ENCODE measurements at regions not wholly inside any gene's neighbourhood (a gene's known extent, or its start where the extent isn't known, plus 50 kb on each side); places are given as distances from the start of the nearest gene placed in this dataset.

DNA sequence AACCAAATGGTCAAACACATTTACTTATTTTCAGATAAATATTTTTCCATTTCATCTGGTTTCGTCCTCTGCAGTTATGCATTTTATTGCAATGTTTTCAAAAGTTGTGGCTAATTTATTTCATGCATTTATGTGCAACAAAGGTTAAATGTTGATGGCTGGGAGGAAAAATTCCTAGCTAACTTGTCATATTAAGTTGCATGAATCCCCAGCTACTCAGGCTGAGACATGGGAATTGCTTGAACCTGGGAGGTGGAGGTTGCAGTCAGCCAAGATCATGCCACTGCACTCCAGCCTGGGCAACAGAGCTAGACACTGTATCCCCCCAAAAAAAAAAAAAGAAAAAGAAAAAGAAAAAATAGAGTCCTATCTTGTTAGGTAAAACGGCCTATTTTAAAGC, 1862.4 kb upstream of the RAG2 start:
- Histone ChIP-seq H2AFZ (ENCODE audit: low read depth, low read length) (no peak overlapping the region), H3K36me3 (ENCODE audit: insufficient read depth, low read length) (no peaks in the 10 kb centered on the region), H3K9me3 (ENCODE audit: low read length) (no peaks in the 10 kb centered on the region), H3K4me1 (ENCODE audit: insufficient read depth, low read length) (no peaks in the 10 kb centered on the region), H3K4me3 (ENCODE audit: low read length) (no peak overlapping the region), H3K27me3 (ENCODE audit: insufficient read depth, low read length) (no peaks in the 10 kb centered on the region)

GRCh38 chr11:38456371-38456770, 1858.3 kb upstream of the RAG2 start:
- no peaks in the 10 kb centered on the region for H3K27me3 ChIP-seq (ENCODE audit: insufficient read depth, low read length)
- H3K36me3 ChIP-seq (ENCODE audit: insufficient read depth, low read length): no peaks in the 10 kb centered on the region
- no peaks in the 10 kb centered on the region for H3K4me1 ChIP-seq (ENCODE audit: insufficient read depth, low read length)
- no peaks in the 10 kb centered on the region for H3K9me3 ChIP-seq (ENCODE audit: low read length)
- no peak overlapping the region for H2AFZ ChIP-seq (ENCODE audit: low read depth, low read length)
- H3K4me3 ChIP-seq (ENCODE audit: low read length): no peak overlapping the region

DNA sequence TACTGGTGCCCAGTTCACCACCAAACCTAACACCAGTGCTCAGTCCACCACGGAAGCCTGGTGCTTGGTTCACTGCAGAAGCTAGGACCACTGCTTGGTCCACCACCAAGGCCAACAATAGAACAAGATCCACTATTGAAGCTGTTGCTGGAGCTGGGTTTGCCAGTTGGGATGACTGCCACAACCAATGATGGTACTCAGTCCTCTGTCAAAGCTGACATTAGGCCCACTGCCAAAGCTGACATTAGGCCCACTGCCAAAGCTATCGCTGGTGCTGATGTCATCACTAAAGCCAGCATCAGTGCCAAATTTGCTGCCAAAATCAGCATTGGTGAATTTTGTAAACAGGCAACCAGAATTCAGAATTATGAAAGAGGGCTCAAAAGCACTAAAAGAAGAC, 1850.2 kb upstream of the RAG2 start:
- Histone ChIP-seq H3K36me3 (ENCODE audit: insufficient read depth, low read length) (no peaks in the 10 kb centered on the region), H3K9me3 (ENCODE audit: low read length) (no peaks in the 10 kb centered on the region), H3K4me1 (ENCODE audit: insufficient read depth, low read length) (no peaks in the 10 kb centered on the region), H3K4me3 (ENCODE audit: low read length) (no peak overlapping the region), H2AFZ (ENCODE audit: low read depth, low read length) (no peak overlapping the region), H3K27me3 (ENCODE audit: insufficient read depth, low read length) (no peaks in the 10 kb centered on the region)

GRCh38 chr11:38446336-38446735, 1848.3 kb upstream of the RAG2 start:
- no peak overlapping the region for H3K4me3 ChIP-seq (ENCODE audit: low read length)
- H3K36me3 ChIP-seq (ENCODE audit: insufficient read depth, low read length): no peaks in the 10 kb centered on the region
- H2AFZ ChIP-seq (ENCODE audit: low read depth, low read length): no peak overlapping the region
- H3K9me3 ChIP-seq (ENCODE audit: low read length): no peaks in the 10 kb centered on the region
- no peaks in the 10 kb centered on the region for H3K4me1 ChIP-seq (ENCODE audit: insufficient read depth, low read length)
- no peaks in the 10 kb centered on the region for H3K27me3 ChIP-seq (ENCODE audit: insufficient read depth, low read length)

GRCh38 chr11:38438091-38438490, 1840.1 kb upstream of the RAG2 start:
- Histone ChIP-seq H3K4me3 (ENCODE audit: low read length) (no peak overlapping the region), H3K4me1 (ENCODE audit: insufficient read depth, low read length) (no peaks in the 10 kb centered on the region), H2AFZ (ENCODE audit: low read depth, low read length) (no peak overlapping the region), H3K36me3 (ENCODE audit: insufficient read depth, low read length) (no peaks in the 10 kb centered on the region), H3K9me3 (ENCODE audit: low read length) (no peaks in the 10 kb centered on the region), H3K27me3 (ENCODE audit: insufficient read depth, low read length) (no peaks in the 10 kb centered on the region)

DNA sequence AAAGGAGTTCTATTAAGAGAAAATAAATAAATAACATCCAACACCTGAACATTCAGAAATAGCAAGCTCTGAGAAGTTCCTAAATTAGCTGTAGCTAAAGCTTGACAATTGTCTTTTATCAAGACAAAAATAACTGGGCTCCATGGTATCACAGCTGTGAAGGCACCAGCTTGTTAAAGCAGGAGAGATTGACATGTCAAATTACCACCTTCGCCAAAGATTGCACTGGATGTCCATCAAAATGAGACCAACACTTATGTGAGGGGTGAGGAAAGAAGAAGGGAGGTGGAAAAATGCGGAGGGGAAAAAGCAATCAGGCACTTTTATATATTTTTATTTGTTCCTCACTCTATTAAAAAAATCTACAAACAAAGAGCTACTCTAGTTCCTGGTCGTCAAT, 1827.5 kb upstream of the RAG2 start:
- H3K4me1 ChIP-seq (ENCODE audit: insufficient read depth, low read length): no peaks in the 10 kb centered on the region
- no peaks in the 10 kb centered on the region for H3K9me3 ChIP-seq (ENCODE audit: low read length)
- H3K36me3 ChIP-seq (ENCODE audit: insufficient read depth, low read length): no peaks in the 10 kb centered on the region
- H3K27me3 ChIP-seq (ENCODE audit: insufficient read depth, low read length): no peaks in the 10 kb centered on the region
- H2AFZ ChIP-seq (ENCODE audit: low read depth, low read length): no peak overlapping the region
- no peak overlapping the region for H3K4me3 ChIP-seq (ENCODE audit: low read length)

DNA sequence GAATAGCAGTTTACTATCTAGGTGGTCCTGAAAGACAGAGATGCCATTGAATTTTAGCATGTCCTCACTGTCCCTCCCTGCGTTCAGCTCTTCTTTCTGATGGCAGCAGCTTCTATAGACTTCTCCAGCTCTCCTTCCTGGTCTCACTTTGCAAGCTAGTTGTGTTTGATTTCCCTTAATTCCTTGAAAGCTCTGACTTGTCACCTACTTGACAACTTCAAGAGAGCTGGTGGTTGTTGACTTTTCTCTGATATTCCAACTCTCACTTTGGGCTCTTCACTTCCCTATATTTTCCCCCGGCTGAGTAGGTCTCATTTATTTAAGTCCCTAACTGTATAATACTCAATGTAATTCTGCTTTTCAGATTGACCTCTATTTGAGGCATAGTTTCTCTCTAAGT, 1825.0 kb upstream of the RAG2 start:
- Histone ChIP-seq H3K4me3 (ENCODE audit: low read length) (no peak overlapping the region), H3K27me3 (ENCODE audit: insufficient read depth, low read length) (no peaks in the 10 kb centered on the region), H3K36me3 (ENCODE audit: insufficient read depth, low read length) (no peaks in the 10 kb centered on the region), H2AFZ (ENCODE audit: low read depth, low read length) (no peak overlapping the region), H3K4me1 (ENCODE audit: insufficient read depth, low read length) (no peaks in the 10 kb centered on the region), H3K9me3 (ENCODE audit: low read length) (no peaks in the 10 kb centered on the region)

- no peaks in the 10 kb centered on the region for H3K36me3 ChIP-seq (ENCODE audit: insufficient read depth, low read length)
- H3K4me3 ChIP-seq (ENCODE audit: low read length): no peak overlapping the region
- no peaks in the 10 kb centered on the region for H3K27me3 ChIP-seq (ENCODE audit: insufficient read depth, low read length)
- H2AFZ ChIP-seq (ENCODE audit: low read depth, low read length): no peak overlapping the region
- no peaks in the 10 kb centered on the region for H3K9me3 ChIP-seq (ENCODE audit: low read length)
- H3K4me1 ChIP-seq (ENCODE audit: insufficient read depth, low read length): no peaks in the 10 kb centered on the region
These were observed 1818.1 kb upstream of the RAG2 start for GRCh38 chr11:38416141-38416540.

GRCh38 chr11:38411149-38411548, 1813.1 kb upstream of the RAG2 start:
- Histone ChIP-seq H3K36me3 (ENCODE audit: insufficient read depth, low read length) (no peaks in the 10 kb centered on the region), H3K9me3 (ENCODE audit: low read length) (no peaks in the 10 kb centered on the region), H3K27me3 (ENCODE audit: insufficient read depth, low read length) (no peaks in the 10 kb centered on the region), H3K4me1 (ENCODE audit: insufficient read depth, low read length) (no peaks in the 10 kb centered on the region), H3K4me3 (ENCODE audit: low read length) (no peak overlapping the region), H2AFZ (ENCODE audit: low read depth, low read length) (no peak overlapping the region)

DNA sequence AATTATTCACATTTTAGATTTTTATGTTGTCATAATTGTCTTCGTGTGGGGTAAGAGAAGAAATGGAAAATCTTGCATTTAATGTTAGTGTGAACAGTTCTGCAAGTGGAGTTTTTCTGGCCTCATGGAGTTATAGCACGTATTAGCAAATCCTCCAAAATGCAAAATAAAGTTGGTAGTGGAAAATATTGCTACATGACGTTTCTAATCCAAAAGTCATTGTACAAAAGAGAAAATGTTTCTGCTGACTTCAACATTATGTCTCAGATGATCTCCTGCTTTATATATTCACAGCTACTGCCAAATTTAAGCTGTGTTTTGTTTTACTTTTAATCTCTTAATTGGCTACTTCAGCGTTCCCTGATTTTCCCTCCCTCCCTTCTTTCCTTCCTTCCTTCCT, 1804.0 kb upstream of the RAG2 start:
- Histone ChIP-seq H3K27me3 (ENCODE audit: insufficient read depth, low read length) (no peaks in the 10 kb centered on the region), H2AFZ (ENCODE audit: low read depth, low read length) (no peak overlapping the region), H3K4me1 (ENCODE audit: insufficient read depth, low read length) (no peaks in the 10 kb centered on the region), H3K36me3 (ENCODE audit: insufficient read depth, low read length) (no peaks in the 10 kb centered on the region), H3K9me3 (ENCODE audit: low read length) (no peaks in the 10 kb centered on the region), H3K4me3 (ENCODE audit: low read length) (no peak overlapping the region)

GRCh38 chr11:38392176-38392575, 1794.1 kb upstream of the RAG2 start:
- no peaks in the 10 kb centered on the region for H3K27me3 ChIP-seq (ENCODE audit: insufficient read depth, low read length)
- H3K9me3 ChIP-seq (ENCODE audit: low read length): no peaks in the 10 kb centered on the region
- no peak overlapping the region for H2AFZ ChIP-seq (ENCODE audit: low read depth, low read length)
- H3K4me1 ChIP-seq (ENCODE audit: insufficient read depth, low read length): no peaks in the 10 kb centered on the region
- no peak overlapping the region for H3K4me3 ChIP-seq (ENCODE audit: low read length)
- H3K36me3 ChIP-seq (ENCODE audit: insufficient read depth, low read length): no peaks in the 10 kb centered on the region

DNA sequence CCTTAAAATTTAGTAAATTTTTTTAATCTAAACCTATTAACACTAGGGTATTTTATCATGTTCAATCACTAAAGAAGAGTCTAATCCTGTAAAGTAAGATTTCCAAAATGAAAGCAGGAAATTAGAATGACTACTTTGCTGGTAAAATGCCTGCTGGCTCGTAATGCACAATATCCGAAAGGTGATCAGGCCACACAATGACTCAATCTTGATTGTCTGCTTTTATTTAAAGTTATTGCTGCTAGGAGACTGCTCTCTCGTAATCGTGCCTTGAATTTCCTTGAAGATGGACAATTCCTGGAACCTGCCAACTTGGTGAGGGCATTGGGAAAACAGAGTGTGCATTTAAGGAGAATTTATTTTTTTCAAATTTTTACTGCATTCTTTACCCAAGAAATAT, 1786.5 kb upstream of the RAG2 start:
- Histone ChIP-seq H3K4me3 (ENCODE audit: low read length) (no peak overlapping the region), H2AFZ (ENCODE audit: low read depth, low read length) (no peak overlapping the region), H3K4me1 (ENCODE audit: insufficient read depth, low read length) (no peaks in the 10 kb centered on the region), H3K9me3 (ENCODE audit: low read length) (no peaks in the 10 kb centered on the region), H3K27me3 (ENCODE audit: insufficient read depth, low read length) (no peaks in the 10 kb centered on the region), H3K36me3 (ENCODE audit: insufficient read depth, low read length) (no peaks in the 10 kb centered on the region)

- Histone ChIP-seq H3K27me3 (ENCODE audit: insufficient read depth, low read length) (no peaks in the 10 kb centered on the region), H2AFZ (ENCODE audit: low read depth, low read length) (no peak overlapping the region)
These were observed 1767.2 kb upstream of the RAG2 start for GRCh38 chr11:38365274-38365673.

GRCh38 chr11:38356255-38356654, 1758.2 kb upstream of the RAG2 start:
- H3K4me3 ChIP-seq (ENCODE audit: low read length): no peak overlapping the region
- H3K36me3 ChIP-seq (ENCODE audit: insufficient read depth, low read length): no peaks in the 10 kb centered on the region
- no peaks in the 10 kb centered on the region for H3K4me1 ChIP-seq (ENCODE audit: insufficient read depth, low read length)
- no peaks in the 10 kb centered on the region for H3K9me3 ChIP-seq (ENCODE audit: low read length)
- H3K27me3 ChIP-seq (ENCODE audit: insufficient read depth, low read length): no peaks in the 10 kb centered on the region
- H2AFZ ChIP-seq (ENCODE audit: low read depth, low read length): no peak overlapping the region

More at GRCh38 chr11:38365274-38365673, 1767.2 kb upstream of the RAG2 start:
- Histone ChIP-seq H3K4me1 (ENCODE audit: insufficient read depth, low read length) (no peaks in the 10 kb centered on the region), H3K9me3 (ENCODE audit: low read length) (no peaks in the 10 kb centered on the region), H3K4me3 (ENCODE audit: low read length) (no peak overlapping the region), H3K36me3 (ENCODE audit: insufficient read depth, low read length) (no peaks in the 10 kb centered on the region)
